ENCODE measurements at regions not wholly inside any gene's neighbourhood (a gene's known extent, or its start where the extent isn't known, plus 50 kb on each side); places are given as distances from the start of the nearest gene placed in this dataset.

DNA sequence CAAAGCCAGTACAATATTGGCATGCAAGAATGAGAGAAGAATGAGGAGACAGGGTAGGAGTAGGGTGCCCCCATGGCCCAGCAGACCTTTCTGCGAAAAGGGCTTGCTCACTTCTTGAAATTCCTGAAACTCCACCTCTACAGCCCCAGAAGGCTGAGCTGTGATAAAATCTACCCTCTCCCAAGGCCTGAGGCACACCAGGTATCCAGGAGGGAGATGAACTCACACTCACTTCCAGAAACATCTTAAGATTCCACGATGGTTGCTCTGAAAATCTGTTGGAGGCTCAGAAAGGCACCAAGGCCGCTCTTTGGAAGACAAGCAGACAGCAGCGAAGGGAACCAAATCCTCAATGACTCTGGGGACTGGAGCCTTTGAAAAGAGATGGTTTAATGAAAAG is 297.5 kb downstream of the UACA start:
- peaks cover 38% of the 10 kb centered on the region for H3K27me3 Mint-ChIP-seq
- H3K4me3 Mint-ChIP-seq = no peak overlapping the region
- no peaks in the 10 kb centered on the region for H3K9me3 Mint-ChIP-seq
- no peak for DNase-seq (ENCODE audit: extremely low spot score, unreplicated experiment)
- TF ChIP-seq, protein P1, sequence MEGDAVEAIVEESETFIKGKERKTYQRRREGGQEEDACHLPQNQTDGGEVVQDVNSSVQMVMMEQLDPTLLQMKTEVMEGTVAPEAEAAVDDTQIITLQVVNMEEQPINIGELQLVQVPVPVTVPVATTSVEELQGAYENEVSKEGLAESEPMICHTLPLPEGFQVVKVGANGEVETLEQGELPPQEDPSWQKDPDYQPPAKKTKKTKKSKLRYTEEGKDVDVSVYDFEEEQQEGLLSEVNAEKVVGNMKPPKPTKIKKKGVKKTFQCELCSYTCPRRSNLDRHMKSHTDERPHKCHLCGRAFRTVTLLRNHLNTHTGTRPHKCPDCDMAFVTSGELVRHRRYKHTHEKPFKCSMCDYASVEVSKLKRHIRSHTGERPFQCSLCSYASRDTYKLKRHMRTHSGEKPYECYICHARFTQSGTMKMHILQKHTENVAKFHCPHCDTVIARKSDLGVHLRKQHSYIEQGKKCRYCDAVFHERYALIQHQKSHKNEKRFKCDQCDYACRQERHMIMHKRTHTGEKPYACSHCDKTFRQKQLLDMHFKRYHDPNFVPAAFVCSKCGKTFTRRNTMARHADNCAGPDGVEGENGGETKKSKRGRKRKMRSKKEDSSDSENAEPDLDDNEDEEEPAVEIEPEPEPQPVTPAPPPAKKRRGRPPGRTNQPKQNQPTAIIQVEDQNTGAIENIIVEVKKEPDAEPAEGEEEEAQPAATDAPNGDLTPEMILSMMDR (conservative IDR thresholded peaks at IDR 0.05) = no peak
- no peak overlapping the region for H3K27ac Mint-ChIP-seq
- no peaks in the 10 kb centered on the region for H3K4me1 Mint-ChIP-seq (ENCODE audit: unreplicated experiment)
- no peaks in the 10 kb centered on the region for H3K36me3 Mint-ChIP-seq

DNA sequence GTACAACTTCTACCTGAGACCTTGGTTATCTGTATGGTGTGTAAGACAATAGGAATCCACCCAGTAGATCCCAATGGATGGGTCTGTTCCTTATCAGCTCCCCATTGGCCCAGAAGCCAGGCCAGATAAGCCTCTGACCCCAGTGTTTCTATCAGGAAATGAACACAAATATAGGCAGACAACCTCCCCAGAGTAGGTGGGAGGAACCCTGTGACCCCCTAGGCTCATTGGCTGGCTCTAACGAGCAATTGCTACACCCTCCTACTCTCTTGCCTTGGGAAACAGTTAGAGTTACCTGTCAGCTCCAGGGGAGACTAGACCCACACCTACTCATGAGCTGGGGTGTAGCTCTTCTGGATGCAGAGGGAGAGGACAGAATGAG is 299.9 kb downstream of the UACA start:
- Mint-ChIP-seq H3K4me3 (no peak overlapping the region), H3K27ac (no peak overlapping the region), H3K9me3 (no peaks in the 10 kb centered on the region), H3K4me1 (ENCODE audit: unreplicated experiment) (peaks cover 7% of the 10 kb centered on the region), H3K27me3 (peaks cover 23% of the 10 kb centered on the region), H3K36me3 (no peaks in the 10 kb centered on the region)
- TF ChIP-seq, protein P1 (conservative IDR thresholded peaks at IDR 0.05) = no peak
- DNase-seq (ENCODE audit: extremely low spot score, unreplicated experiment) = no peak

DNA sequence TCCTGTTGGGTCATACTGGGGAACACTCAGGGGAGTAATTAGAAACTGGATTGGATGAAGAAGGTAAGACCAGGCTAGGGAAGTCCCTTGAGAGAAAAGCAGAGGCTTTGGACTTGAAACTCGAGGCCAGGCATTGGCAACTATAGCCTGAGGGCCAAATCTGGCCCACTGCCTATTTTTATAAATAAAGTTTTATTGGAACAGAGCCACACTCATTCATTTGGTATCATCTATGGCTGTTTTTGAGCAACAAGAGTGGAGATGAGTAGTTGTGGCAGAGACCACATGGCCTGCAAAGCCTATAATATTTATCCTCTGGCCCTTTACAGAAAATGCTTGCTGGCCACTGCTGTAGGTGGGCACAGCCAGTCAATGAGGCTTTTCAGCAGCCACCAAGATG is 301.4 kb downstream of the UACA start:
- DNase-seq (ENCODE audit: extremely low spot score, unreplicated experiment) = no peak
- no peak overlapping the region for H3K27ac Mint-ChIP-seq
- H3K27me3 Mint-ChIP-seq = peaks cover 10% of the 10 kb centered on the region
- TF ChIP-seq, protein P1 (conservative IDR thresholded peaks at IDR 0.05) = no peak
- no peaks in the 10 kb centered on the region for H3K36me3 Mint-ChIP-seq
- no peak overlapping the region for H3K4me3 Mint-ChIP-seq
- peaks cover 7% of the 10 kb centered on the region for H3K4me1 Mint-ChIP-seq (ENCODE audit: unreplicated experiment)
- H3K9me3 Mint-ChIP-seq = no peaks in the 10 kb centered on the region

DNA sequence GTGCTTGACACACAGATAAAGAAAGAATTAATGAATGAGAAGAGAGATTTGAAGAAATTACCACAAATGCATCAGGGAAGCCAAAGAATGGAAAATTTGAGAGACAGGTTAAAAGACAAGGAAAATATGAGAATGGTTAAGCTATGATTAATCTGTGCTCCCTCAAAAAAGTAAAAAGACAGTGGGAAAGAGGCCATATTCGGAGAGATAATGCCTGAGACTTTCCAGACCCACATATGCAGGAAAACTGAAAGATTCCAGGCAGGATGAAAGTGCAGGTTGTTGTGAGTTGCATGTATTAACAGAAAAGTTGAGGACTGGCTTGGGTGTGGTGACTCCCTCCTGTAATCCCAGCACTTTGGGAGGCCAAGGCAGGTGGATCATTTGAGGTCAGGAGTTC is 302.3 kb downstream of the UACA start:
- Mint-ChIP-seq H3K27me3 (peaks cover 7% of the 10 kb centered on the region), H3K27ac (no peak overlapping the region), H3K36me3 (no peaks in the 10 kb centered on the region), H3K9me3 (no peaks in the 10 kb centered on the region), H3K4me1 (ENCODE audit: unreplicated experiment) (peaks cover 7% of the 10 kb centered on the region), H3K4me3 (no peak overlapping the region)
- no peak for DNase-seq (ENCODE audit: extremely low spot score, unreplicated experiment)
- TF ChIP-seq, protein P1 (conservative IDR thresholded peaks at IDR 0.05) = no peak

DNA sequence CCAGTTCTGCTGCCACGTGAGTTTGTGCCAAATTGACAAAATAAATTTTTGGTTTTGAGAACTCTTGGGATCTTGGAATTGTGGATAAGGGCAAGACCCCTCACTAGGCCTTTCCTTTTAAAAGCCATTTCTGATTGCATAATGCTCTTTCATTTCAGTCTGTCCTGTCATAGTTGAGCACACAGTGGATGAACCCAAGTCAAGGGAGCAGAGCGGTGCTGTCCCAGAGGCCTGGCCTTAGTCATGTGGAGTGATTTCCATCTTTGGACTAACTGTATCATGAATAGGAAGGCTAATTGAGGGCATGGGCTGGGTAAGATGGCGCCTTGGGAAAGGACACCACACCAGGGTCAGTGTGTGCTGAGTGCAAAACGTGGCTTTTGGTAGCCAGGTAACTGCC is 304.0 kb downstream of the UACA start:
- no peak overlapping the region for H3K4me3 Mint-ChIP-seq
- H3K27me3 Mint-ChIP-seq = peaks cover 7% of the 10 kb centered on the region
- no peak overlapping the region for H3K27ac Mint-ChIP-seq
- TF ChIP-seq, protein P1 (conservative IDR thresholded peaks at IDR 0.05) = no peak
- no peak for DNase-seq (ENCODE audit: extremely low spot score, unreplicated experiment)
- no peaks in the 10 kb centered on the region for H3K9me3 Mint-ChIP-seq
- H3K36me3 Mint-ChIP-seq = no peaks in the 10 kb centered on the region
- H3K4me1 Mint-ChIP-seq (ENCODE audit: unreplicated experiment) = peaks cover 7% of the 10 kb centered on the region

DNA sequence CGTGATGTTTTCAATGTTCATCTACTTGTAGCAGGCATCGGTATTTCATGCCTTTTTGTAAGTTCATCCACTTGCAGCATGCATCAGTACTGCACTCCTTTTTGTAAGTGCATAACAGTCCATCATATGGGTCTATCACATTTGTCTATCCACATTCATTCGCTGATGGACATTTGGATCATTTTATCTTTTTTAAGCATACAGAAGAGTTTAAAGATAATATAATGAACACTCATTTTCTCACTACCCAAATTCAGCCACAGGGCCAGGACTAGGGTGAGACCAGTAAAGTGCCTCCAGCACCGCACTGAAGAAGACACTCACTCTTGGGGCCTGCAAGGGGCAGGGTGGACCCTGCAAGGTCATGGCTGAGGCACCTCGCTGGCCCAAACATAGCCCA is 309.6 kb downstream of the UACA start:
- no peak for DNase-seq (ENCODE audit: extremely low spot score, unreplicated experiment)
- Mint-ChIP-seq H3K9me3 (no peaks in the 10 kb centered on the region), H3K4me1 (ENCODE audit: unreplicated experiment) (no peaks in the 10 kb centered on the region), H3K36me3 (no peaks in the 10 kb centered on the region), H3K27me3 (peaks cover 30% of the 10 kb centered on the region), H3K27ac (no peak overlapping the region), H3K4me3 (no peak overlapping the region)
- TF ChIP-seq, protein P1 (conservative IDR thresholded peaks at IDR 0.05) = no peak
